ENCODE measurements at regions not wholly inside any gene's neighbourhood (a gene's known extent, or its start where the extent isn't known, plus 50 kb on each side); places are given as distances from the start of the nearest gene placed in this dataset.

- Histone ChIP-seq H3K9me3 (replicated peaks in 1 of 3) (no peaks in the 10 kb centered on the region), H3K27ac (no peak overlapping the region), H3K27me3 (peaks cover 3% of the 10 kb centered on the region), H3K4me3 (no peak overlapping the region), H3K36me3 (replicated peaks in 1 of 2) (no peaks in the 10 kb centered on the region), H3K4me1 (replicated peaks in 1 of 2) (no peaks in the 10 kb centered on the region)
- TF ChIP-seq POLR2A (IDR thresholded peaks at IDR 0.05) (no peak), CTCF (IDR thresholded peaks at IDR 0.05) (no peak)
- no peak for DNase-seq
- 80 to 88% (median 86%) methylated on average over 2 of the region's 2 CpGs for WGBS, 4 donors
- intact Hi-C loops (cut with DNase I) = no loop called here
Measured at GRCh38 chr22:47417699-47418098, 655.2 kb downstream of the TBC1D22A start.

GRCh38 chr22:47411006-47411405 lies 648.6 kb downstream of the TBC1D22A start:
- H3K4me1 ChIP-seq (replicated peaks in 1 of 2) = no peaks in the 10 kb centered on the region
- no peak overlapping the region for H3K4me3 ChIP-seq
- H3K27me3 ChIP-seq = peaks cover 12% of the 10 kb centered on the region
- TF ChIP-seq POLR2A (IDR thresholded peaks at IDR 0.05) = no peak
- TF ChIP-seq CTCF (IDR thresholded peaks at IDR 0.05) = no peak
- intact Hi-C loops (cut with DNase I) = no loop called here
- no peak overlapping the region for H3K27ac ChIP-seq
- whole genome bisulfite sequencing, 4 donors = 60 to 81% (median 74%) methylated on average over 8 of the region's 8 CpGs
- no peaks in the 10 kb centered on the region for H3K9me3 ChIP-seq (replicated peaks in 1 of 3)
- peak in 1 of 7 donors; percentile 1 for DNase-seq
- no peaks in the 10 kb centered on the region for H3K36me3 ChIP-seq (replicated peaks in 1 of 2)

- H3K36me3 ChIP-seq (replicated peaks in 1 of 2) = no peaks in the 10 kb centered on the region
- no peak for TF ChIP-seq CTCF (IDR thresholded peaks at IDR 0.05)
- TF ChIP-seq POLR2A (IDR thresholded peaks at IDR 0.05) = no peak
- 37 to 72% (median 39%) methylated on average over 10 to 12 of the region's 12 CpGs for WGBS, 4 donors
- no peaks in the 10 kb centered on the region for H3K9me3 ChIP-seq (replicated peaks in 1 of 3)
- H3K27ac ChIP-seq = no peak overlapping the region
- H3K4me3 ChIP-seq = no peak overlapping the region
- intact Hi-C loops (cut with DNase I) = no loop called here
- H3K27me3 ChIP-seq = peaks cover 12% of the 10 kb centered on the region
- peak in 1 of 7 donors; percentile 17 for DNase-seq
- H3K4me1 ChIP-seq (replicated peaks in 1 of 2) = no peaks in the 10 kb centered on the region
Measured at GRCh38 chr22:47409539-47410275, 647.3 kb downstream of the TBC1D22A start.

- H3K27ac ChIP-seq = no peak overlapping the region
- TF ChIP-seq POLR2A (IDR thresholded peaks at IDR 0.05) (no peak), CTCF (IDR thresholded peaks at IDR 0.05) (no peak)
- WGBS, 4 donors = 62 to 73% (median 69%) methylated on average over 4 to 7 of the region's 7 CpGs
Measured at GRCh38 chr22:47408409-47408808, 646.0 kb downstream of the TBC1D22A start.

More at GRCh38 chr22:47408409-47408808, 646.0 kb downstream of the TBC1D22A start:
- no peaks in the 10 kb centered on the region for H3K36me3 ChIP-seq (replicated peaks in 1 of 2)
- DNase-seq = peak in 1 of 7 donors; percentile 25
- no peaks in the 10 kb centered on the region for H3K4me1 ChIP-seq (replicated peaks in 1 of 2)
- intact Hi-C loops (cut with DNase I) = no loop called here
- no peak overlapping the region for H3K4me3 ChIP-seq
- H3K9me3 ChIP-seq (replicated peaks in 1 of 3) = no peaks in the 10 kb centered on the region
- H3K27me3 ChIP-seq = peaks cover 12% of the 10 kb centered on the region

All from adrenal gland (tissue), 9 donors.